ENCODE measurements at regions not wholly inside any gene's neighbourhood (a gene's known extent, or its start where the extent isn't known, plus 50 kb on each side); places are given as distances from the start of the nearest gene placed in this dataset.

GRCh38 chr11:50186146-50186545 lies 153.5 kb downstream of the OR4C45 start:
- DNase-seq = no peak
- no peaks in the 10 kb centered on the region for H3K9me2 ChIP-seq (ENCODE audit: insufficient read depth)
- in situ Hi-C loops (cut with MboI) = no loop called here
- no peaks in the 10 kb centered on the region for H3F3A ChIP-seq (ENCODE audit: insufficient read depth)
- no peaks in the 10 kb centered on the region for H3K4me1 ChIP-seq (ENCODE audit: insufficient read depth)
- no peak overlapping the region for H3K9ac ChIP-seq
- WGBS, 2 experiments (ENCODE audit: low coverage in 1 of 2, low lambda C conversion rate in 2 of 2, missing lambda C conversion rate in 2 of 2) = 32 to 60% methylated on average over 1 of the region's 1 CpG
- H2AFZ ChIP-seq = no peak overlapping the region
- H3K79me2 ChIP-seq (ENCODE audit: insufficient read depth) = no peaks in the 10 kb centered on the region
- no peak overlapping the region for H3K27ac ChIP-seq
- no peaks in the 10 kb centered on the region for H3K27me3 ChIP-seq (replicated peaks; ENCODE audit: insufficient read depth)
- no peaks in the 10 kb centered on the region for H4K20me1 ChIP-seq (ENCODE audit: insufficient read depth)
- H3K9me3 ChIP-seq (ENCODE audit: low read depth) = no peaks in the 10 kb centered on the region
- H3K4me3 ChIP-seq = no peak overlapping the region
- no peak for TF ChIP-seq EZH2phosphoT487 (IDR thresholded peaks at IDR 0.05; ENCODE audit: insufficient read depth, low read depth)
- no peak for TF ChIP-seq EZH2 (IDR thresholded peaks at IDR 0.05; ENCODE audit: insufficient read depth, poor library complexity, severe bottlenecking)
- no peak overlapping the region for H3K4me2 ChIP-seq (ENCODE audit: unreplicated experiment)
- no peaks in the 10 kb centered on the region for H3K36me3 ChIP-seq (ENCODE audit: low read depth)

GRCh38 chr11:50187220-50187619 lies 154.5 kb downstream of the OR4C45 start:
- Histone ChIP-seq H3F3A (ENCODE audit: insufficient read depth) (no peaks in the 10 kb centered on the region), H3K27me3 (replicated peaks; ENCODE audit: insufficient read depth) (no peaks in the 10 kb centered on the region), H3K27ac (no peak overlapping the region), H3K36me3 (ENCODE audit: low read depth) (no peaks in the 10 kb centered on the region), H3K4me1 (ENCODE audit: insufficient read depth) (no peaks in the 10 kb centered on the region), H3K4me3 (no peak overlapping the region), H4K20me1 (ENCODE audit: insufficient read depth) (no peaks in the 10 kb centered on the region), H3K9me3 (ENCODE audit: low read depth) (no peaks in the 10 kb centered on the region), H2AFZ (no peak overlapping the region), H3K79me2 (ENCODE audit: insufficient read depth) (no peaks in the 10 kb centered on the region), H3K9me2 (ENCODE audit: insufficient read depth) (no peaks in the 10 kb centered on the region), H3K4me2 (ENCODE audit: unreplicated experiment) (no peak overlapping the region), H3K9ac (no peak overlapping the region)
- in situ Hi-C loops (cut with MboI) = no loop called here
- 0% methylated on average over 1 of the region's 1 CpG for WGBS, 2 experiments (ENCODE audit: low coverage in 1 of 2, low lambda C conversion rate in 2 of 2, missing lambda C conversion rate in 2 of 2)
- no peak for DNase-seq
- TF ChIP-seq EZH2phosphoT487 (IDR thresholded peaks at IDR 0.05; ENCODE audit: insufficient read depth, low read depth) (no peak), EZH2 (IDR thresholded peaks at IDR 0.05; ENCODE audit: insufficient read depth, poor library complexity, severe bottlenecking) (no peak)

GRCh38 chr11:50188040-50188439 lies 155.4 kb downstream of the OR4C45 start:
- Histone ChIP-seq H3K79me2 (ENCODE audit: insufficient read depth) (no peaks in the 10 kb centered on the region), H3K27ac (no peak overlapping the region), H3K4me2 (ENCODE audit: unreplicated experiment) (no peak overlapping the region), H4K20me1 (ENCODE audit: insufficient read depth) (no peaks in the 10 kb centered on the region), H3K9ac (no peak overlapping the region), H3K9me3 (ENCODE audit: low read depth) (no peaks in the 10 kb centered on the region), H3K4me3 (no peak overlapping the region), H3K27me3 (replicated peaks; ENCODE audit: insufficient read depth) (no peaks in the 10 kb centered on the region), H2AFZ (no peak overlapping the region), H3F3A (ENCODE audit: insufficient read depth) (no peaks in the 10 kb centered on the region), H3K9me2 (ENCODE audit: insufficient read depth) (no peaks in the 10 kb centered on the region), H3K36me3 (ENCODE audit: low read depth) (no peaks in the 10 kb centered on the region), H3K4me1 (ENCODE audit: insufficient read depth) (no peaks in the 10 kb centered on the region)
- TF ChIP-seq EZH2phosphoT487 (IDR thresholded peaks at IDR 0.05; ENCODE audit: insufficient read depth, low read depth) (no peak), EZH2 (IDR thresholded peaks at IDR 0.05; ENCODE audit: insufficient read depth, poor library complexity, severe bottlenecking) (no peak)
- no peak for DNase-seq
- in situ Hi-C loops (cut with MboI) = no loop called here
- WGBS, 2 experiments (ENCODE audit: low coverage in 1 of 2, low lambda C conversion rate in 2 of 2, missing lambda C conversion rate in 2 of 2) = 2 to 4% methylated on average over 1 of the region's 1 CpG

- Histone ChIP-seq H3K27ac (no peak overlapping the region), H3K4me1 (ENCODE audit: insufficient read depth) (no peaks in the 10 kb centered on the region), H4K20me1 (ENCODE audit: insufficient read depth) (no peaks in the 10 kb centered on the region), H3F3A (ENCODE audit: insufficient read depth) (no peaks in the 10 kb centered on the region), H2AFZ (no peak overlapping the region), H3K27me3 (replicated peaks; ENCODE audit: insufficient read depth) (no peaks in the 10 kb centered on the region), H3K4me2 (ENCODE audit: unreplicated experiment) (no peak overlapping the region), H3K79me2 (ENCODE audit: insufficient read depth) (no peaks in the 10 kb centered on the region), H3K9me3 (ENCODE audit: low read depth) (no peaks in the 10 kb centered on the region), H3K36me3 (ENCODE audit: low read depth) (no peaks in the 10 kb centered on the region), H3K9me2 (ENCODE audit: insufficient read depth) (no peaks in the 10 kb centered on the region), H3K4me3 (no peak overlapping the region), H3K9ac (no peak overlapping the region)
- WGBS, 2 experiments (ENCODE audit: low coverage in 1 of 2, low lambda C conversion rate in 2 of 2, missing lambda C conversion rate in 2 of 2) = 14 to 26% methylated on average over 3 of the region's 3 CpGs
- no peak for DNase-seq
- TF ChIP-seq EZH2 (IDR thresholded peaks at IDR 0.05; ENCODE audit: insufficient read depth, poor library complexity, severe bottlenecking) (no peak), EZH2phosphoT487 (IDR thresholded peaks at IDR 0.05; ENCODE audit: insufficient read depth, low read depth) (no peak)
- in situ Hi-C loops (cut with MboI) = no loop called here
These were observed 160.1 kb downstream of the OR4C45 start for GRCh38 chr11:50192743-50193142.

GRCh38 chr11:50214376-50214775 lies 181.7 kb downstream of the OR4C45 start:
- no peak for DNase-seq
- no peak overlapping the region for H3K27ac ChIP-seq
- H2AFZ ChIP-seq = no peak overlapping the region
- H3K27me3 ChIP-seq (replicated peaks; ENCODE audit: insufficient read depth) = no peaks in the 10 kb centered on the region
- WGBS, 2 experiments (ENCODE audit: low coverage in 1 of 2, low lambda C conversion rate in 2 of 2, missing lambda C conversion rate in 2 of 2) = 25 to 31% methylated on average over 6 of the region's 6 CpGs
- TF ChIP-seq EZH2 (IDR thresholded peaks at IDR 0.05; ENCODE audit: insufficient read depth, poor library complexity, severe bottlenecking) = no peak
- H3K36me3 ChIP-seq (ENCODE audit: low read depth) = no peaks in the 10 kb centered on the region
- H4K20me1 ChIP-seq (ENCODE audit: insufficient read depth) = no peaks in the 10 kb centered on the region
- H3K79me2 ChIP-seq (ENCODE audit: insufficient read depth) = no peaks in the 10 kb centered on the region
- H3K4me1 ChIP-seq (ENCODE audit: insufficient read depth) = no peaks in the 10 kb centered on the region
- in situ Hi-C loops (cut with MboI) = no loop called here
- H3F3A ChIP-seq (ENCODE audit: insufficient read depth) = no peaks in the 10 kb centered on the region
- no peak overlapping the region for H3K9ac ChIP-seq
- no peaks in the 10 kb centered on the region for H3K9me3 ChIP-seq (ENCODE audit: low read depth)
- no peak overlapping the region for H3K4me2 ChIP-seq (ENCODE audit: unreplicated experiment)
- no peak overlapping the region for H3K4me3 ChIP-seq
- H3K9me2 ChIP-seq (ENCODE audit: insufficient read depth) = no peaks in the 10 kb centered on the region

Data from GM23248 (cell line).